SJCRH30 (cell line): ENCODE measurements at regions not wholly inside any gene's neighbourhood (a gene's known extent, or its start where the extent isn't known, plus 50 kb on each side); places are given as distances from the start of the nearest gene placed in this dataset.

Experiments used
- DNase-seq, 2 experiments: peaks; one replicate each; pipeline ENCODE4 v3.0.0-alpha.2; 2015 to 2020
- H3K27ac ChIP-seq: fragments of 250-450 bp; sonication (Bioruptor Pico); 2 replicates; pipeline ENCODE4 v1.5.1; 2020; ENCODE audit warnings: mild to moderate bottlenecking, moderate library complexity
- H3K27me3 ChIP-seq: fragments of 250-450 bp; sonication (Bioruptor Pico); 2 replicates; pipeline ENCODE4 v1.5.1; 2020; ENCODE audit warnings: mild to moderate bottlenecking, moderate library complexity
- H3K36me3 ChIP-seq: fragments of 250-450 bp; sonication (Bioruptor Pico); 2 replicates; pipeline ENCODE4 v1.5.1; 2020; ENCODE audit warnings: mild to moderate bottlenecking, moderate library complexity
- H3K4me1 ChIP-seq: fragments of 250-450 bp; sonication (Bioruptor Pico); 2 replicates; pipeline ENCODE4 v1.5.1; 2020; ENCODE audit warnings: mild to moderate bottlenecking, moderate library complexity
- H3K4me3 ChIP-seq: fragments of 250-450 bp; sonication (Bioruptor Pico); 2 replicates; pipeline ENCODE4 v1.5.1; 2020; ENCODE audit warnings: mild to moderate bottlenecking, moderate library complexity
- H3K9me3 ChIP-seq: fragments of 250-450 bp; sonication (Bioruptor Pico); replicated peaks from 2 replicates; pipeline ENCODE4 v1.5.1; 2020; ENCODE audit warnings: mild to moderate bottlenecking, moderate library complexity

GRCh38 chr1:114323959-114324661, 170.4 kb upstream of the SYT6 start:
- H3K27ac ChIP-seq: no peak overlapping the region
- peaks cover 23% of the 10 kb centered on the region for H3K9me3 ChIP-seq
- peaks cover 35% of the 10 kb centered on the region for H3K4me1 ChIP-seq
- H3K27me3 ChIP-seq: no peaks in the 10 kb centered on the region
- no peaks in the 10 kb centered on the region for H3K36me3 ChIP-seq
- no peak for DNase-seq
- no peak overlapping the region for H3K4me3 ChIP-seq

- no peak overlapping the region for H3K27ac ChIP-seq
- DNase-seq: no peak
- H3K36me3 ChIP-seq: no peaks in the 10 kb centered on the region
- peaks cover 35% of the 10 kb centered on the region for H3K4me1 ChIP-seq
- peaks cover 16% of the 10 kb centered on the region for H3K9me3 ChIP-seq
- H3K27me3 ChIP-seq: no peaks in the 10 kb centered on the region
- no peak overlapping the region for H3K4me3 ChIP-seq
Observed at GRCh38 chr1:114322734-114323133, 169.1 kb upstream of the SYT6 start.

GRCh38 chr1:114322207-114322606, 168.5 kb upstream of the SYT6 start:
- no peak for DNase-seq
- no peak overlapping the region for H3K27ac ChIP-seq

GRCh38 chr1:114320586-114320985, 166.9 kb upstream of the SYT6 start:
- peak in 1 of 2 experiments; percentile 46 for DNase-seq
- no peaks in the 10 kb centered on the region for H3K9me3 ChIP-seq
- H3K27ac ChIP-seq: peak overlapping the region; percentile 42
- H3K36me3 ChIP-seq: no peaks in the 10 kb centered on the region
- no peaks in the 10 kb centered on the region for H3K27me3 ChIP-seq
- H3K4me3 ChIP-seq: no peak overlapping the region
- H3K4me1 ChIP-seq: peaks cover 35% of the 10 kb centered on the region

More at GRCh38 chr1:114322207-114322606, 168.5 kb upstream of the SYT6 start:
- peaks cover 35% of the 10 kb centered on the region for H3K4me1 ChIP-seq
- no peaks in the 10 kb centered on the region for H3K36me3 ChIP-seq
- H3K4me3 ChIP-seq: no peak overlapping the region
- H3K27me3 ChIP-seq: no peaks in the 10 kb centered on the region
- H3K9me3 ChIP-seq: peaks cover 11% of the 10 kb centered on the region

GRCh38 chr1:114319418-114319817, 165.7 kb upstream of the SYT6 start:
- H3K27me3 ChIP-seq: no peaks in the 10 kb centered on the region
- no peak overlapping the region for H3K4me3 ChIP-seq
- peak overlapping the region; percentile 42 for H3K27ac ChIP-seq
- no peak for DNase-seq
- no peaks in the 10 kb centered on the region for H3K9me3 ChIP-seq
- peaks cover 27% of the 10 kb centered on the region for H3K4me1 ChIP-seq
- H3K36me3 ChIP-seq: no peaks in the 10 kb centered on the region

- H3K4me1 ChIP-seq: peaks cover 27% of the 10 kb centered on the region
- no peak overlapping the region for H3K27ac ChIP-seq
- H3K9me3 ChIP-seq: no peaks in the 10 kb centered on the region; the same call in 1 of the 2 replicates
- no peak overlapping the region for H3K4me3 ChIP-seq
- H3K36me3 ChIP-seq: no peaks in the 10 kb centered on the region
- no peaks in the 10 kb centered on the region for H3K27me3 ChIP-seq
- DNase-seq: no peak
Observed at GRCh38 chr1:114318961-114319360, 165.3 kb upstream of the SYT6 start.

- H3K36me3 ChIP-seq: no peaks in the 10 kb centered on the region
- H3K4me3 ChIP-seq: no peak overlapping the region
- no peak for DNase-seq
- peaks cover 19% of the 10 kb centered on the region for H3K4me1 ChIP-seq
- H3K27ac ChIP-seq: no peak overlapping the region
- no peaks in the 10 kb centered on the region for H3K27me3 ChIP-seq
- H3K9me3 ChIP-seq: peaks cover 4% of the 10 kb centered on the region; the same call in 1 of the 2 replicates
Observed at GRCh38 chr1:114316204-114316603, 162.5 kb upstream of the SYT6 start.

- no peaks in the 10 kb centered on the region for H3K27me3 ChIP-seq
- H3K36me3 ChIP-seq: no peaks in the 10 kb centered on the region
- no peak for DNase-seq
- H3K4me3 ChIP-seq: no peak overlapping the region
- peaks cover 4% of the 10 kb centered on the region; the same call in 1 of the 2 replicates for H3K9me3 ChIP-seq
- peaks cover 14% of the 10 kb centered on the region for H3K4me1 ChIP-seq
- H3K27ac ChIP-seq: no peak overlapping the region
Observed at GRCh38 chr1:114315631-114316030, 162.0 kb upstream of the SYT6 start.

GRCh38 chr1:114314576-114314975, 160.9 kb upstream of the SYT6 start:
- no peaks in the 10 kb centered on the region for H3K27me3 ChIP-seq
- no peak overlapping the region for H3K27ac ChIP-seq
- DNase-seq: no peak
- no peak overlapping the region for H3K4me3 ChIP-seq
- H3K4me1 ChIP-seq: peaks cover 3% of the 10 kb centered on the region
- H3K9me3 ChIP-seq: peaks cover 4% of the 10 kb centered on the region; the same call in 1 of the 2 replicates
- H3K36me3 ChIP-seq: no peaks in the 10 kb centered on the region

GRCh38 chr1:114314098-114314497, 160.4 kb upstream of the SYT6 start:
- Histone ChIP-seq H3K9me3 (peaks cover 4% of the 10 kb centered on the region; the same call in 1 of the 2 replicates), H3K4me3 (no peak overlapping the region), H3K36me3 (no peaks in the 10 kb centered on the region), H3K4me1 (no peaks in the 10 kb centered on the region; the same call in 1 of the 2 replicates), H3K27ac (no peak overlapping the region), H3K27me3 (no peaks in the 10 kb centered on the region)
- DNase-seq: no peak

- Histone ChIP-seq H3K27me3 (no peaks in the 10 kb centered on the region), H3K4me1 (no peaks in the 10 kb centered on the region; the same call in 1 of the 2 replicates), H3K27ac (no peak overlapping the region), H3K36me3 (no peaks in the 10 kb centered on the region), H3K4me3 (no peak overlapping the region), H3K9me3 (peaks cover 4% of the 10 kb centered on the region; the same call in 1 of the 2 replicates)
- no peak for DNase-seq
Observed at GRCh38 chr1:114310695-114311271, 157.1 kb upstream of the SYT6 start.

- Histone ChIP-seq H3K36me3 (no peaks in the 10 kb centered on the region), H3K4me1 (no peaks in the 10 kb centered on the region), H3K27ac (no peak overlapping the region), H3K4me3 (no peak overlapping the region), H3K27me3 (no peaks in the 10 kb centered on the region), H3K9me3 (no peaks in the 10 kb centered on the region)
- DNase-seq: no peak
Observed at GRCh38 chr1:114302821-114303220, 149.2 kb upstream of the SYT6 start.

GRCh38 chr1:114299331-114299975, 145.8 kb upstream of the SYT6 start:
- DNase-seq: no peak
- H3K27ac ChIP-seq: no peak overlapping the region
- H3K4me1 ChIP-seq: no peaks in the 10 kb centered on the region
- no peak overlapping the region for H3K4me3 ChIP-seq
- no peaks in the 10 kb centered on the region; the same call in 1 of the 2 replicates for H3K9me3 ChIP-seq
- H3K36me3 ChIP-seq: no peaks in the 10 kb centered on the region
- H3K27me3 ChIP-seq: no peaks in the 10 kb centered on the region

- Histone ChIP-seq H3K27me3 (no peaks in the 10 kb centered on the region), H3K9me3 (no peaks in the 10 kb centered on the region; the same call in 1 of the 2 replicates), H3K27ac (no peak overlapping the region), H3K36me3 (no peaks in the 10 kb centered on the region), H3K4me3 (no peak overlapping the region), H3K4me1 (no peaks in the 10 kb centered on the region)
- DNase-seq: no peak
Observed at GRCh38 chr1:114298008-114298407, 144.3 kb upstream of the SYT6 start.

GRCh38 chr1:114296413-114296812, 142.7 kb upstream of the SYT6 start:
- DNase-seq: no peak
- no peaks in the 10 kb centered on the region for H3K36me3 ChIP-seq
- H3K4me1 ChIP-seq: no peaks in the 10 kb centered on the region
- no peak overlapping the region for H3K27ac ChIP-seq
- H3K9me3 ChIP-seq: no peaks in the 10 kb centered on the region; the same call in 1 of the 2 replicates
- no peak overlapping the region for H3K4me3 ChIP-seq
- H3K27me3 ChIP-seq: no peaks in the 10 kb centered on the region
